ENCODE measurements at regions not wholly inside any gene's neighbourhood (a gene's known extent, or its start where the extent isn't known, plus 50 kb on each side); places are given as distances from the start of the nearest gene placed in this dataset.

- DNase-seq (ENCODE audit: low spot score) = no peak
These were observed 509.0 kb upstream of the POU3F2 start for GRCh38 chr6:98325366-98325765.

GRCh38 chr6:98333273-98333672 is 501.1 kb upstream of the POU3F2 start:
- DNase-seq (ENCODE audit: low spot score) = no peak

DNA sequence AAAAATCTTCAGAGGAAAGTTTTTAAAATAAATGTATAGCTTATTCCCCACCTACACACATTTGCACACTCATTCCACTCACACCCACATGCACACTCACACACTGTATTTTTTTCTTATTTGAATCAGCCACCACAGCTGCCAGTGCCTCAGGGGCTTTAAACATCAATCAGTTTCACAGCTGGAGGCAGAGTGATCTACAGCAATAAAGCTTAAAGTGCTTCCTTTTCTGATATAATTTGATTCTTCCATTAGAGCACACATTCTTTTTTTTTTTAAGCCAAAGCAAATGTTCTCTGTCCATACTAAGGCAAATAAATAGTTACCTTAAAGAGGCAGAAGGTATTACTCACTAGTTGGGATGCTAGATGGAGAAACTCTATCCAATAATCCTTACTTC is 498.8 kb upstream of the POU3F2 start:
- no peak for DNase-seq (ENCODE audit: low spot score)

- no peak for DNase-seq (ENCODE audit: low spot score)
These were observed 494.9 kb upstream of the POU3F2 start for GRCh38 chr6:98339506-98339905.

DNA sequence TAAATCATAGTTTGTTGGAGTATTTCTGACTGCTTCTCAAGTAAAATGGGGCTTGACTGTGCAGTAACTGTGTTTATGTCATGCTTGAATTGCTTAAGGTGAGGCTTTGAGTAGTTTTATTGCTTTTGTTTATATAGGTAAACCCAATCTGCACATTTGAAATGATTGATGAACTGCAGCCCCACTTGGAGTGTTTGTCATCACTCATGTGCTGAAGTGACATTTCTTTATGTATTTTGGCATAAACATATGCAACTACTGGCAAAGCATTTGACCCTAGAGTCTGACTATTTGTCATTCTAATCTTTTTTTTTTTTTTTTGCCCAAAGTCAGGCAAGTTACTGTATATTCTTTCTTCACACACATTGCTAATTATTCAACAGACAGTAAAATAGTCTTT is 491.4 kb upstream of the POU3F2 start:
- no peak for DNase-seq (ENCODE audit: low spot score)

DNA sequence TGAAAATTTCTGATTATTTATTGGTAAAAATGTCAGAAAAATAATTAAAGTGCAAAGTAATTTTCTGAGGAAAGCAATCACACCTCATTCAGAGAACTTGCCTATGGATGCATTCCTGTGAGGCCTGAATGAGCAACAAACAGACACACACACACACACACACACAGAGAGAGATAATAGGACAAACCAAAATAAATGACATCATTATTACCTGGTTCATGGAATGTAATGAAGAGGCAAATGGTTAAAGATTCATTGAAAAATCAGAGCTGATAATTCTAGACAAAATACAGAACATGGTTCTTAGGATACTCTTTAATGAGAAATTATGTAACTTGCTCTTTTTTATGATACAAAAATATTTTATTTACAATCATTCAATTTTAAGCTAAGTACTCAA is 490.6 kb upstream of the POU3F2 start:
- DNase-seq (ENCODE audit: low spot score) = no peak

- no peak for DNase-seq (ENCODE audit: low spot score)
These were observed 482.0 kb upstream of the POU3F2 start for GRCh38 chr6:98352348-98352747.

DNA sequence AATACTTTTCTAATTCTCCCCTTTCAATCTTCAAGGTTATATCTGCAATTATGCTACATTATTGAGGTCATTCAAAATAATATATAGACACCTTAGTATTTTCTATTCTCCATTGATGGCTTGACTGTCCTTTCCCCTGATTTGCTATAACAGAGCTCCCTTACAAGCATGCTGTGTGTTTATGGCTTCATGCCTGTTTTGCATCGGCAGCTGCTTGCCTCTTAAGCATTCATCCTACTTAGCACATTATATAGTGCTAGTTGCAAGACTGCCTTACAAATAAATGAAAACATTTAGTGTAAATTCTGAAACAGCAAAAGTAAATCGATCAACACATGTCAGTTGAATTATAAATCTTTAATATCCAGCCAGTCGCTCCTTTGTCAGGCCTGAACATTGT is 476.2 kb upstream of the POU3F2 start:
- no peak for DNase-seq (ENCODE audit: low spot score)

- no peak for DNase-seq (ENCODE audit: low spot score)
These were observed 468.0 kb upstream of the POU3F2 start for GRCh38 chr6:98366371-98366770.

GRCh38 chr6:98380589-98380988 is 453.8 kb upstream of the POU3F2 start:
- no peak for DNase-seq (ENCODE audit: low spot score)

- DNase-seq (ENCODE audit: low spot score) = no peak
These were observed 452.1 kb upstream of the POU3F2 start for GRCh38 chr6:98382246-98382645.

- no peak for DNase-seq (ENCODE audit: low spot score)
These were observed 450.0 kb upstream of the POU3F2 start for GRCh38 chr6:98384334-98384733.

GRCh38 chr6:98384801-98385200 is 449.6 kb upstream of the POU3F2 start:
- DNase-seq (ENCODE audit: low spot score) = no peak

GRCh38 chr6:98395610-98396166 is 438.7 kb upstream of the POU3F2 start:
- no peak for DNase-seq (ENCODE audit: low spot score)

DNA sequence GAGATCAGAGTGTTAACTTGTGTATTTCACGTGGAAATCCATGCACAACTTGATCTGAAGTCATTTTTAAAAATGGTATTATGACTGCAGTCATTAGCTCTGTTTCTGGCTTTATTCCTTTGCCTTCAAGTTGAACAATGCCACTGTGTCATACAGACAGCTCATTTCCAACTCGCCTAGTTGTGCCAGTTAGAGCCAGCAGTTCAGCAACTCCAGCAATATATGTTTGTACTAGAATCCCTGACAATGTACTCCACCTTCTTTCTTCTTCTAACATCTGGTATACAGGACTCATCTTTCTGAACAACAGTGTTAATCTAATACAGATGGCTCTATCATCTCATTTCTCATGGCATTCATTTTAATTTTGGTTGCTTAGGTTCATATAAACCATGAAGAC is 418.3 kb upstream of the POU3F2 start:
- DNase-seq (ENCODE audit: low spot score) = peak; percentile 18

GRCh38 chr6:98416497-98417158 is 417.7 kb upstream of the POU3F2 start:
- DNase-seq (ENCODE audit: low spot score) = peak; percentile 50

DNA sequence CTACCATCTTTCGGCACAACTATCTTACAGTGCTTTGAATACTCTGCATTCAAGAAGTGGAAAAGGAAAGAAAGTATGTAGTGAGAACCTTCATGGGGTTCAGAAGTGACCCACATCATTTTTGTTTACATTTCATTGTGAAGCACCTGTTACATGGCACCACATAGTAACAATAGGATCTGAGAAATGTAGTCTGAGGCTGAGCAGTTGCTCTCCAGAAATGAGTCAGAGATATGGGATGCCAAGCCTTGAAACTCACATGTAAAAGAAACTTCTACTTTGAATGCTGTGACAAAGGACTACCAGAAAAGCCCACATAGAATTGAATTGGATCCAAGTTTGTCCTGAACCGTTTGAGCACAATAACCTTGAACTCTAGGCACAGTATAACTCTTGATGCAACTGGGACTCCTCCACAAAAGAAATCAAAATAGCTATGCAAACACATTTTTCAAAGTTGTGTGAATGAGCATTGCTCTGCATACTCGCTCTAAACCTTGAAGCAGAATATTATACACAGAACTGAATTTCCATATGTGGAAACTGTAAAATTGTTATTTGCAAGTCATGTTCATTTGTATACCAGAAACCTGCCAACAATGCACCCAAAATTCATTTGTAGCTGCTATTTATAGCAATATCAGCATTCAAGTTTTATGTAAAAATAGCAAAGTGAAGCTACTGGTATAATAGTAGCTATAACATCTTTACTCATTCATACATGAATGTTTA is 400.9 kb upstream of the POU3F2 start:
- no peak for DNase-seq (ENCODE audit: low spot score)

DNA sequence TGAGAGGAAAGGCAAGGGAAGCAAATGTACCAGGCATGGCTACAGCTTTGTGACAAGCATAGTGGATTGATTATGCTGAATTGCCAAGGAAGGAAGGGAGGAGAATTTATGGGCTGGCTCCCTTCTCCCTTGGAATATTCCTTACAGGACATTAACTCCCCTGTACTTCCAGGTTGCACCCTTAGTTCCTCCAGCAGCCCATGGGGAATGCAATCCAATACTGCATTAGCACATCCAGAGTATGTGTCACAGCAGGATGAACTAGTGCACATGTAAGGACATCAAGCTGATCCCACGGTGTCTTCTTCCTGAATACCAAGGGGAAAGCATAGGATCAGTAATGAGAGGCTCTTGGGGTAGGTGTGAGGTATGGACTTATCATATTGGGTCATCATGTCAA is 390.7 kb upstream of the POU3F2 start:
- no peak for DNase-seq (ENCODE audit: low spot score)

GRCh38 chr6:98452685-98453084 is 381.7 kb upstream of the POU3F2 start:
- no peak for DNase-seq (ENCODE audit: low spot score)

- no peak for DNase-seq (ENCODE audit: low spot score)
These were observed 379.5 kb upstream of the POU3F2 start for GRCh38 chr6:98454809-98455322.

- no peak for DNase-seq (ENCODE audit: low spot score)
These were observed 375.7 kb upstream of the POU3F2 start for GRCh38 chr6:98458708-98459107.

DNA sequence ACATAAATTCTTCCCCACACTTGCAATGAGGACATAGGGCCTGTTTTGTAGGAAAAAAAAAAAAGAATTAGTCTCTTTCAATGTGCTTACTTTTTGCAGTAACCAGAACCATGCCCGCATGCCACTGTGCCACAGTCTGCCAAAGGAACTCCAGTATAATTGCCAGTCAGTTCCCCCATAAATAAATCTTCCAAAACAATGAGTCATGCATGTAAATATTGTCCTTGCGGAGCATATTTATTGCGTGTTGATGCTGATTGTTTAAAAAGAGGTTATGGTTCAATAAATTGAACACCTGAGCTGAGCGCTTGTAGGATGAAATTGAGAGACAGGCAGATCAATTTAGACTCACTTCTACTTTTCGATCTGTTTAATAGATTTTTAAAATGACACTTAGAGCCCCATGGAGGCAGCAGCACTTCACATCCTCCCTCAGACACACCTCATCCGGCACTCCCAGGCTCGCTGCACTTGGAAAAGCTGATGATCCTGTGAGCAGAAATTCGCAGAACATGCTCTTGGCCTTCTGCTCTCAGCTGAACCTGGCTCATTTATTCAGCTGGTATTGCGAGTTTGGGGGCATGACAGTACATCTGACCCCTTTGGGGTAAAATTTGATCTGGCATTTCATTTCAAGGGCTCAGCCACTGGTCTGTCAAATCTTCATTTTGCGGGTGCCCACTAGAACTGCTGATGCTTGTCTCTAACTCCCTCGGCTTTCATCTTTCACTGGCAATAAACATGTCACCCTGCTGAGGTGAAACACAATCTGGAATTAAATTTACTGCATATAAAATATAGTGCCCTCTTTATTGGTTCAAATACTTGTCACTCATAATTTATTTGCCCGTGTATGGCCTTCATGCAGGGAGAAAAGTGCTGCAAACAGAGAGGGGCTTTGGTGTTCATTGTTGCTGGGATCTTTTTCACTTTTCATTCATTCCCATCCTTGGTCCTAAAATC is 371.1 kb upstream of the POU3F2 start:
- DNase-seq (ENCODE audit: low spot score) = peak; percentile 61
